Adrenal gland (tissue), 9 donors: ENCODE measurements at regions not wholly inside any gene's neighbourhood (a gene's known extent, or its start where the extent isn't known, plus 50 kb on each side); places are given as distances from the start of the nearest gene placed in this dataset.
A peak's percentile ranks its signal among the peaks of the same experiment; 100 is the strongest.

Experiments used
- DNase-seq, 7 donors: peaks; one replicate each; pipeline ENCODE4 v3.0.0-alpha.2; 2019 to 2020
- H3K27ac ChIP-seq, 5 donors: fragments of 200-600 bp; sonication (generic) in 4 of 5; 1 replicate in 3 of 5; 2 replicates in 2 of 5; pipeline versions ENCODE4 v1.5.1 to v1.8.0; 2016 to 2020; ENCODE audit warnings: mild to moderate bottlenecking in 1 of 5
- H3K27me3 ChIP-seq: fragments of 200-600 bp; 2 replicates; pipeline ENCODE4 v1.8.0; 2021
- H3K36me3 ChIP-seq, 2 donors: fragments of 200-600 bp; replicated peaks in 1 of 2; 1 replicate in 1 of 2; 2 replicates in 1 of 2; pipeline versions ENCODE4 v1.5.1 to v1.8.0; 2018 to 2022
- H3K4me1 ChIP-seq, 2 donors: fragments of 200-600 bp; replicated peaks in 1 of 2; 1 replicate in 1 of 2; 2 replicates in 1 of 2; pipeline versions ENCODE4 v1.5.1 to v1.8.0; 2018 to 2021
- H3K4me3 ChIP-seq, 4 donors: fragments of 200-600 bp; sonication (generic) in 3 of 4; one replicate each; pipeline ENCODE4 v1.5.1; 2016 to 2018
- H3K9me3 ChIP-seq, 3 donors: fragments of 200-600 bp; sonication (generic) in 1 of 3; replicated peaks in 1 of 3; 1 replicate in 2 of 3; 2 replicates in 1 of 3; pipeline versions ENCODE4 v1.5.1 to v1.8.0; 2016 to 2021
- CTCF ChIP-seq, 6 experiments: fragments of 450-650 bp in 4 of 6; fragments of 200-600 bp in 2 of 6; sonication (generic) in 1 of 6; IDR thresholded peaks; 1 replicate in 5 of 6; 2 replicates in 1 of 6; pipeline versions ENCODE4 v1.5.1 to v1.8.0; 2016 to 2021; ENCODE audit warnings: antibody characterized with exemption in 6 of 6, mild to moderate bottlenecking in 2 of 6, moderate library complexity in 1 of 6
- POLR2A ChIP-seq, 2 donors: fragments of 450-650 bp; IDR thresholded peaks; one replicate each; pipeline ENCODE4 v1.6.1; 2017; ENCODE audit warnings: antibody characterized with exemption in 2 of 2, mild to moderate bottlenecking in 2 of 2, moderate library complexity in 1 of 2
- WGBS, 4 donors: extraction: QIAGEN DNeasy Blood & Tissue Kit in 2 of 4; methylation state at CpG; one replicate each; pipeline versions ENCODE4 v1.1.5 to v1.1.7; 2013 to 2017; 5-methylcytosine and 5-hydroxymethylcytosine counted together
- intact Hi-C, 2 donors: fragments of 100-400 bp; cut with DNase I; formaldehyde crosslinking; loops; one replicate each; pipeline versions ENCODE4 v1.14.1 to v1.15.0; 2022 to 2023
- donor health status: healthy with polysubstance abuse.
- donor health status: Bipolar disorder and iron deficiency.
- donor health status: DM: yes; HTN: yes; CAD: no.
- donor health status: DM: no; HTN: no; CAD: no.
- donor health status: DM: no; HTN: no; CAD: no.

DNA sequence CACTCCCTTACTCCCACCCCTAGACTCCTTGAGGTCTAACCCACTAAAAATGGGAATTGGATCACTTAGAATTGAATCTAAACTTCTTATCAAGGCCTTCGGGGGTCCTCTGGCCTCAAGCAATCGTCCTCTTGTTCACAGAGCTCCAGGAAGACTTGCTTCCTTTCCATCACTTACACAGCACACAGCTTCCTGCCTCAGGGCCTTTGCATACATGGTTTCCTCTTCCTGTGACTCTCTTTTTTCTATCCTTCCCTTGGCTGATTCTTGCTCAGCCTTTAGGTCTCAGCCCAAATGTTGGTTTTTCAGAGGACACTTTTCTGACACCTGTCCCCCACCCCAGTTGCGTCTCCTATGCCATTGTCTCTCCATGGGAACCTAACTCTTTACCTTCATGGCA lies 50.0 kb upstream of the ALDH1B1 start:
- peak in 1 of 7 donors; percentile 6 for DNase-seq
- no peak overlapping the region for H3K4me3 ChIP-seq
- no peak overlapping the region for H3K27ac ChIP-seq
- H3K36me3 ChIP-seq = no peaks in the 10 kb centered on the region
- peaks cover 4 to 8% of the 10 kb centered on the region in 2 donors for H3K4me1 ChIP-seq
- 68 to 83% (median 77%) methylated on average over 3 of the region's 3 CpGs for WGBS, 4 donors
- TF ChIP-seq POLR2A (IDR thresholded peaks at IDR 0.05) (no peak), CTCF (IDR thresholded peaks at IDR 0.05) (no peak)
- H3K27me3 ChIP-seq = no peaks in the 10 kb centered on the region
- intact Hi-C loops = no loop called here
- no peaks in the 10 kb centered on the region for H3K9me3 ChIP-seq

DNA sequence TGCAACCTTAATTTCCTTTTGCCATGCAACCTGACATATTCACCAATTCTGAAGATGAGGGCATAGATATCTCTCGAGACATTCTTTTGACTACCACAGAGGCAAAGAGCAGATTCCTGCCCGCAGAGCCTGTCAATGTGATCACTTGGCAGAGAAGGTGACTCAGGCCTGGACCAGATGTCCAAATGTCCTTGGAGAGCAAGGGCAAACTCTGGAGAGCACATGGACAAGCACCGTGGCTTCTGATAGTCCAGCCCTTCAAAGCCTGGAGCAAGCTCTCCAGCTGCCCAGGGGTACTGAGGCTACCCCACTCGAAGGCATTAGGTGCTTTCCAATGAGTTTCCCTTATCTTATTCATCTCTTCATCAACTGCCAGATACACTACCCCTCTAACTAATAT lies 50.4 kb upstream of the ALDH1B1 start:
- no peak overlapping the region for H3K27ac ChIP-seq
- TF ChIP-seq CTCF (IDR thresholded peaks at IDR 0.05) = no peak
- TF ChIP-seq POLR2A (IDR thresholded peaks at IDR 0.05) = no peak
- 61 to 82% (median 67%) methylated on average over 3 to 4 of the region's 4 CpGs for WGBS, 4 donors
- H3K9me3 ChIP-seq = no peaks in the 10 kb centered on the region
- H3K36me3 ChIP-seq = no peaks in the 10 kb centered on the region
- DNase-seq = peak in 5 of 7 donors; percentile 29 to 35 (median 31)
- intact Hi-C loops = no loop called here
- no peak overlapping the region for H3K4me3 ChIP-seq
- peaks cover 4 to 8% of the 10 kb centered on the region in 2 donors for H3K4me1 ChIP-seq
- H3K27me3 ChIP-seq = no peaks in the 10 kb centered on the region

GRCh38 chr9:38339496-38339895 lies 53.0 kb upstream of the ALDH1B1 start:
- peak in 2 of 7 donors; percentile 16 to 41 for DNase-seq
- intact Hi-C loops = no loop called here

DNA sequence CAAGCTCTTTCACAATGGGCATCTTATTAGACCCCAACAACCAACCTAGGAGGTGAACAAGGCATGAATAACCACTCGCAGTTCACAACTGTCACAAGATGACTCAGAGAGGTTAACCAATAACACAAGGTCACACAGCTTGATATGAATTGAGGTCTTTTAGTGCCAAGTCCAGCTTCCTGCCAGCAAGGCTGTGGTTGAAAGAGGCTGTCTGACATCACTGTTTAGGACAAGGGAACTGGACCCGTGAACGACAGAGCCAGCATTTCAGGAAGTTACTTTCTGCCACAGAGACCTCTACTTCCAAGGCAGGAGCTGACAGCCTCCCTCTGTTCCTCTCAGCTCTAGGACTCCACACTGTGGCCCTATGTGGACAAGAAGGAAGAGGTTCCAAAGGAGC lies 53.4 kb upstream of the ALDH1B1 start:
- no peaks in the 10 kb centered on the region for H3K9me3 ChIP-seq
- H3K27me3 ChIP-seq = no peaks in the 10 kb centered on the region
- peaks cover 4 to 8% of the 10 kb centered on the region in 2 donors for H3K4me1 ChIP-seq
- TF ChIP-seq POLR2A (IDR thresholded peaks at IDR 0.05) (no peak), CTCF (IDR thresholded peaks at IDR 0.05) (no peak)
- no peaks in the 10 kb centered on the region for H3K36me3 ChIP-seq
- intact Hi-C loops = no loop called here
- H3K4me3 ChIP-seq = no peak overlapping the region
- 13 to 18% (median 17%) methylated on average over 3 of the region's 3 CpGs for WGBS, 4 donors
- DNase-seq = peak; percentile 34 to 84 (median 78)
- peak overlapping the region in 1 of 5 donors; percentile 8 for H3K27ac ChIP-seq

More at GRCh38 chr9:38339496-38339895, 53.0 kb upstream of the ALDH1B1 start:
- no peak for TF ChIP-seq POLR2A (IDR thresholded peaks at IDR 0.05)
- no peak for TF ChIP-seq CTCF (IDR thresholded peaks at IDR 0.05)
- no peaks in the 10 kb centered on the region for H3K9me3 ChIP-seq
- H3K27me3 ChIP-seq = no peaks in the 10 kb centered on the region
- peaks cover 4 to 8% of the 10 kb centered on the region in 2 donors for H3K4me1 ChIP-seq
- H3K27ac ChIP-seq = peak overlapping the region in 1 of 5 donors; percentile 8
- WGBS, 4 donors = 36 to 80% (median 65%) methylated on average over 2 of the region's 2 CpGs
- H3K4me3 ChIP-seq = no peak overlapping the region
- no peaks in the 10 kb centered on the region for H3K36me3 ChIP-seq
